Cardiac muscle cell (in vitro differentiated cells and primary cell): ENCODE measurements at regions not wholly inside any gene's neighbourhood (a gene's known extent, or its start where the extent isn't known, plus 50 kb on each side); places are given as distances from the start of the nearest gene placed in this dataset.
A peak's percentile ranks its signal among the peaks of the same experiment; 100 is the strongest.

Experiments
- DNase-seq, 2 donors: peaks; one replicate each; pipeline versions ENCODE4 v3.0.0 to v3.0.0-alpha.2; 2010 to 2017; ENCODE audit warnings: low read depth in 1 of 2, low spot score in 1 of 2
- H3K27ac ChIP-seq: fragments of 200-600 bp; sonication (generic); 2 replicates; pipeline ENCODE4 v1.5.1; 2016
- H3K27me3 ChIP-seq: fragments of 200-600 bp; sonication (generic); 2 replicates; pipeline ENCODE4 v1.6.0; 2016; ENCODE audit warnings: control low read depth
- H3K36me3 ChIP-seq: fragments of 200-600 bp; sonication (generic); 2 replicates; pipeline ENCODE4 v1.5.1; 2016; ENCODE audit warnings: control low read depth
- H3K4me1 ChIP-seq: fragments of 200-600 bp; sonication (generic); 2 replicates; pipeline ENCODE4 v1.8.1; 2017; ENCODE audit warnings: low read depth, mild to moderate bottlenecking, mixed run types
- H3K4me3 ChIP-seq: fragments of 200-600 bp; sonication (generic); 2 replicates; pipeline ENCODE4 v1.5.1; 2016; ENCODE audit warnings: mild to moderate bottlenecking
- H3K9me3 ChIP-seq: fragments of 200-600 bp; sonication (generic); 2 replicates; pipeline ENCODE4 v1.5.1; 2017; ENCODE audit warnings: low read depth, mild to moderate bottlenecking, control low read depth
- TF ChIP-seq, protein P1 (sequence below): IDR thresholded peaks from 2 replicates; pipeline ENCODE4 v1.5.1; 2012; ENCODE audit warnings: low read depth, mild to moderate bottlenecking, low read length

- H3K4me1 ChIP-seq: no peaks in the 10 kb centered on the region
- TF ChIP-seq, protein P1, sequence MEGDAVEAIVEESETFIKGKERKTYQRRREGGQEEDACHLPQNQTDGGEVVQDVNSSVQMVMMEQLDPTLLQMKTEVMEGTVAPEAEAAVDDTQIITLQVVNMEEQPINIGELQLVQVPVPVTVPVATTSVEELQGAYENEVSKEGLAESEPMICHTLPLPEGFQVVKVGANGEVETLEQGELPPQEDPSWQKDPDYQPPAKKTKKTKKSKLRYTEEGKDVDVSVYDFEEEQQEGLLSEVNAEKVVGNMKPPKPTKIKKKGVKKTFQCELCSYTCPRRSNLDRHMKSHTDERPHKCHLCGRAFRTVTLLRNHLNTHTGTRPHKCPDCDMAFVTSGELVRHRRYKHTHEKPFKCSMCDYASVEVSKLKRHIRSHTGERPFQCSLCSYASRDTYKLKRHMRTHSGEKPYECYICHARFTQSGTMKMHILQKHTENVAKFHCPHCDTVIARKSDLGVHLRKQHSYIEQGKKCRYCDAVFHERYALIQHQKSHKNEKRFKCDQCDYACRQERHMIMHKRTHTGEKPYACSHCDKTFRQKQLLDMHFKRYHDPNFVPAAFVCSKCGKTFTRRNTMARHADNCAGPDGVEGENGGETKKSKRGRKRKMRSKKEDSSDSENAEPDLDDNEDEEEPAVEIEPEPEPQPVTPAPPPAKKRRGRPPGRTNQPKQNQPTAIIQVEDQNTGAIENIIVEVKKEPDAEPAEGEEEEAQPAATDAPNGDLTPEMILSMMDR: no peak
- peak in 1 of 2 donors; percentile 4 for DNase-seq
- H3K36me3 ChIP-seq: no peaks in the 10 kb centered on the region
- H3K4me3 ChIP-seq: no peak overlapping the region
- H3K27ac ChIP-seq: no peak overlapping the region
- H3K9me3 ChIP-seq: no peaks in the 10 kb centered on the region
- H3K27me3 ChIP-seq: no peaks in the 10 kb centered on the region
Observed at GRCh38 chr5:26148569-26149107, 889.7 kb downstream of the CDH9 start.

GRCh38 chr5:26143259-26143658, 895.1 kb downstream of the CDH9 start:
- H3K4me3 ChIP-seq: no peak overlapping the region
- DNase-seq: no peak
- no peaks in the 10 kb centered on the region for H3K36me3 ChIP-seq
- no peaks in the 10 kb centered on the region for H3K27me3 ChIP-seq
- no peaks in the 10 kb centered on the region for H3K9me3 ChIP-seq
- H3K4me1 ChIP-seq: no peaks in the 10 kb centered on the region
- no peak overlapping the region for H3K27ac ChIP-seq
- TF ChIP-seq, protein P1: no peak

DNA sequence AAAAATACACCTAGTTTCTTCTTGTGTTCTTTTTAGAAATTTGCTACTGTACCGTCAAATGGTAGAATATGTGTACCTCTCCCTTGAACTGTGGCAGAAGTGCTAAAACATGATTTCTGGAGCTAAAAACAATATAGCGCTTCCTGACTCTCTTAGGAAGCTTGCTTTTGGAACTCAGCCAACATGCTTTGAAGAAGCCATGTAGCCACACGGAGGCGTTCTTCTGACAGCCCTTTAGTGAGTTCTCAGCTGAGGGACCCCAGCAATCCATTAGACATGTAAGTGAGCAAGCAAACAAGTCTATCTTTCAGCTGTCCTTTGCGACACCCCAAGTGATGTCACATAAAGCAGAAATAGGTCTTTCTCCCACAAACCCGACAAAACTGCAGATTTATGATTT, 917.0 kb downstream of the CDH9 start:
- peak in 1 of 2 donors; percentile 88 for DNase-seq

DNA sequence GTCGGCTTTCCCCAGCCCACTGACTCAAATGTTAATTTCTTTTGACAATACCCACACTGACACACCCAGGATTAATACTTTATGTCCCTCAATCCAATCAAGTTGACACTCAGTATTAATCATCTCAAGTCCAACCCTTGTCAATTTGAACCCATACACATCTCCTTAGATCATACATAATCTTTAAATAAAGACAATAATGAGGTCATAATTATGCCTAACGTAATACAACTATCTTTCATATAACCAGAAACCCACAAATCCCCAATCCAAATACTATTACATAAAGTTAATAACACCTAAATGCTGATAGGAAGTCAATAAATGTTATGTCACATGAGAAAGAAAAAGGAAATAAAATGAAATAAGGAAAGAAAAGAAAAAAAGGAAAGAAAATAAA, 934.2 kb downstream of the CDH9 start:
- Histone ChIP-seq H3K27ac (no peak overlapping the region), H3K27me3 (no peaks in the 10 kb centered on the region), H3K4me1 (no peaks in the 10 kb centered on the region), H3K9me3 (no peaks in the 10 kb centered on the region), H3K36me3 (no peaks in the 10 kb centered on the region), H3K4me3 (no peak overlapping the region)
- DNase-seq: no peak
- TF ChIP-seq, protein P1: no peak

More for the DNA sequence above, 917.0 kb downstream of the CDH9 start:
- H3K9me3 ChIP-seq: no peaks in the 10 kb centered on the region
- H3K4me3 ChIP-seq: no peak overlapping the region
- H3K4me1 ChIP-seq: no peaks in the 10 kb centered on the region
- H3K36me3 ChIP-seq: no peaks in the 10 kb centered on the region
- TF ChIP-seq, protein P1: no peak
- H3K27ac ChIP-seq: no peak overlapping the region
- no peaks in the 10 kb centered on the region for H3K27me3 ChIP-seq

DNA sequence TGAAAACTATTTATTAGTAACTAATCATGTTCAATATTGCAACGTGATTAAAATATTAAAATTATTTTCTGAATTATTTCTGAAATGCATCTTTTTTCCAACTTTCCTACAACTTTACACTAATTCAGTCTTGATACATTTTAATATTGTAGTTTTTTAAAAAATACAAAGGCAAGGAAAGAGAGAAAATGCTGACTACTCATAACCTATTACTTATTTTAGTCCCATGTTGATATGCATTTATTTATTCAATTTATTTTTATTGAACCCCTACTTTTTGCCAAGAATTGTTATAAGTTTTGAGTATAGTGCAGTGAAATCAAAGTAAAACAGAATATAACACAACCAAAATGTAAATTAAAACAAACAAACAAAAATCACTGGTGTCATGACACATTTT, 978.2 kb downstream of the CDH9 start:
- DNase-seq: no peak
- TF ChIP-seq, protein P1: no peak
- H3K27me3 ChIP-seq: no peaks in the 10 kb centered on the region
- H3K36me3 ChIP-seq: no peaks in the 10 kb centered on the region
- H3K4me1 ChIP-seq: no peaks in the 10 kb centered on the region
- H3K9me3 ChIP-seq: no peaks in the 10 kb centered on the region
- H3K27ac ChIP-seq: no peak overlapping the region
- H3K4me3 ChIP-seq: no peak overlapping the region

DNA sequence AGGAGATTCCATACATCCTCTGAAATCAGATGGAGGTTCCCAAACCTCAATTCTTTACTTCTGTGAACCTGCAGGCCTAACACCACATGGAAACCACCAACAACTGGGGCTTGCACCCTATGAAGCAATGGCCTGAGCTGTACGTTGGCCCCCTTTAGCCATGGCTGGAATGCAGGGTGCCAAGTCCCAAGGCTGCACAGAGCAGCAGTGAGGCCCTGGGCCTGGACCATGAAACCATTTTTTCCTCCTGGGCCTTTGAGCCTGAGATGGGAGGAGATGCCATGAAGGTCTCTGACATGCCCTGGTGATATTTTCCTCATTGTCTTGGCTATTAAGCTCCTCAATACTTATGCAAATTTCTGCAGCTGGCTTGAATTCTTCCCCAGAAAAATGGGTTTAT, 983.8 kb downstream of the CDH9 start:
- TF ChIP-seq, protein P1: no peak
- Histone ChIP-seq H3K9me3 (no peaks in the 10 kb centered on the region), H3K4me3 (no peak overlapping the region), H3K27me3 (no peaks in the 10 kb centered on the region), H3K27ac (no peak overlapping the region), H3K36me3 (no peaks in the 10 kb centered on the region), H3K4me1 (no peaks in the 10 kb centered on the region)
- DNase-seq: no peak
